GM19324 (cell line): ENCODE measurements at regions not wholly inside any gene's neighbourhood (a gene's known extent, or its start where the extent isn't known, plus 50 kb on each side); places are given as distances from the start of the nearest gene placed in this dataset.
A peak's percentile ranks its signal among the peaks of the same experiment; 100 is the strongest.

ENCODE experiments used
- ATAC-seq: cut with Tn5 transposase; IDR thresholded peaks from one replicate; pipeline ENCODE4 v1.9.1; 2021; ENCODE audit warnings: mild to moderate bottlenecking, moderate library complexity; ENCODE audit not compliant: unreplicated experiment, low FRiP score

GRCh38 chr14:61623927-61624326 is 71.4 kb upstream of the HIF1A start:
- no peak for ATAC-seq

GRCh38 chr14:61625165-61625564 is 70.1 kb upstream of the HIF1A start:
- ATAC-seq: no peak

GRCh38 chr14:61627612-61628011 is 67.7 kb upstream of the HIF1A start:
- no peak for ATAC-seq

- ATAC-seq: no peak
Observed at GRCh38 chr14:61628016-61628725, 67.1 kb upstream of the HIF1A start.

- no peak for ATAC-seq
Observed at GRCh38 chr14:61630399-61631044, 64.8 kb upstream of the HIF1A start.

GRCh38 chr14:61631045-61631687 is 64.1 kb upstream of the HIF1A start:
- no peak for ATAC-seq

GRCh38 chr14:61632401-61632800 is 62.9 kb upstream of the HIF1A start:
- no peak for ATAC-seq

GRCh38 chr14:61632807-61633206 is 62.5 kb upstream of the HIF1A start:
- ATAC-seq: no peak

GRCh38 chr14:61636291-61636690 is 59.0 kb upstream of the HIF1A start:
- ATAC-seq: no peak

GRCh38 chr14:61636779-61637178 is 58.5 kb upstream of the HIF1A start:
- no peak for ATAC-seq

- no peak for ATAC-seq
Observed at GRCh38 chr14:61638595-61639387, 56.5 kb upstream of the HIF1A start.

GRCh38 chr14:61640158-61641136 is 54.9 kb upstream of the HIF1A start:
- ATAC-seq: no peak

- no peak for ATAC-seq
Observed at GRCh38 chr14:61641914-61642613, 53.2 kb upstream of the HIF1A start.

- no peak for ATAC-seq
Observed at GRCh38 chr14:61642614-61642982, 52.7 kb upstream of the HIF1A start.

GRCh38 chr14:61643555-61643954 is 51.8 kb upstream of the HIF1A start:
- ATAC-seq: no peak

- ATAC-seq: no peak
Observed at GRCh38 chr14:61644175-61644574, 51.1 kb upstream of the HIF1A start.

GRCh38 chr14:61644834-61645233 is 50.5 kb upstream of the HIF1A start:
- ATAC-seq: peak; percentile 68

- no peak for ATAC-seq
Observed at GRCh38 chr14:61645247-61645646, 50.1 kb upstream of the HIF1A start.
